AG09319 (cell line): ENCODE measurements at regions not wholly inside any gene's neighbourhood (a gene's known extent, or its start where the extent isn't known, plus 50 kb on each side); places are given as distances from the start of the nearest gene placed in this dataset.

Source experiments
- DNase-seq: peaks from one replicate; pipeline ENCODE4 v3.0.0-alpha.2; 2010; ENCODE audit warnings: low read depth; ENCODE audit errors: extremely low read depth
- CTCF ChIP-seq: IDR thresholded peaks from 2 replicates; pipeline ENCODE4 v1.5.1; 2011; ENCODE audit warnings: low read depth, mild to moderate bottlenecking, inconsistent platforms, low read length, moderate library complexity

DNA sequence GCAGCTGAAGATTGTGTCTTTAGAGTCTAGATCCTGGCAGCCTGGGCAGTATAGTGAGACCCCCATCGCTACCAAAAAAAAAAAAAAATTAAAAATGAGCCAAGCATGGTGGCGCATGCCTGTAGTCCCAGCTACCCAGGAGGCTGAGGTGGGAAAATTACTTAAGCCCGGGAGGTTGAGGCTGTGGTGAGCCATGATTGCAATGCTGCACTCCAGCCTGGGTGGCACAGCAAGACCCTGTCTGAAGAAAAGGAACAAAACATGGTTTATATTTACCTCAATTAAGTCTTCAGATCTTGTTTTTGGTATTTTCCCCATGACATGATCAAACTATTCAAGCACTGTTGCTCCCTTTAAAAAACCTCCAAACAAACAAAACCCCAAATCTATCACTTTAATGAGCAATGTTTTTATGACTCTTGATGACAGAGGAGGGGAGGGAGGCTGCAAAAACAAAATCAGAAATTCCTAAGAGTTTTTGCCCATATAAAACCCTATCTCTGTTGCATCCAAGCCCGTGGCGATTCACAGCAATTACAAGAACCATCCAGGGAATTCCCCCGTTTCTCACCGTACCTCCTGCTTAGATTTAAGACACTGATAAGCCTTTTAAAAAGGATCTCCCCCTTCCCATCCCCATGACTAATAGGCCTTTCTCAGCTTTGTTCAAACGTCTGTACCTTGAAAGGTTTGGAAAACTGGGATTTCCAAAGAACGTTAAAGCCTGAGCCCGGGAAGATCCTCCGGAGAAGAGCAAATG, 259.9 kb downstream of the BMP7 start:
- no peak for DNase-seq
- TF ChIP-seq CTCF: no peak

GRCh38 chr20:57007171-57007540, 259.3 kb downstream of the BMP7 start:
- DNase-seq: no peak
- no peak for TF ChIP-seq CTCF

GRCh38 chr20:57008217-57008616, 258.2 kb downstream of the BMP7 start:
- no peak for TF ChIP-seq CTCF
- no peak for DNase-seq

GRCh38 chr20:57009355-57009754, 257.1 kb downstream of the BMP7 start:
- DNase-seq: no peak
- TF ChIP-seq CTCF: no peak

DNA sequence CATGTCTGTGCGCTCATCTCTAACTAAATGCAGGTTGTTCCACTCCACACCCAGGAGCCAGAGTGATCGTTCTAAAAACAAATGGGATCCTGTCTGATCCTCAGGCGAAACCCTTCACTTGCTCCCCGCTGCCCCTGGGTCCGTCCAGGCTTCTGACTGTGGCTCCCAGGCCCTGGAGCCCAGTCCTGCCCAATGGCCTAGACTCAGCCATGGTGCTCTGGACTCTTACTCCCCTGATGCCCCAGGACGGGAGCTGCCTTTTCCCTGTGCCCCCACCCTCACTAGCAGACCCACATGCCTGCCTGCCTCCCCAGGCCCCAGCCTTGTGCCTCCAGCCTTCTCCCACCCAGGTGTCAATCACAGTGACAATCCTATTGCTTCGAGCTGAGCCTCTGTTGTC, 256.7 kb downstream of the BMP7 start:
- TF ChIP-seq CTCF: no peak
- no peak for DNase-seq

- TF ChIP-seq CTCF: no peak
- DNase-seq: no peak
Observed at GRCh38 chr20:57012691-57013090, 253.8 kb downstream of the BMP7 start.

- no peak for TF ChIP-seq CTCF
- no peak for DNase-seq
Observed at GRCh38 chr20:57013217-57013616, 253.2 kb downstream of the BMP7 start.
